Breast epithelium (tissue), 3 donors: ENCODE measurements at regions not wholly inside any gene's neighbourhood (a gene's known extent, or its start where the extent isn't known, plus 50 kb on each side); places are given as distances from the start of the nearest gene placed in this dataset.

ENCODE experiments used
- CTCF ChIP-seq, 3 donors: fragments of 450-650 bp; IDR thresholded peaks; one replicate each; pipeline ENCODE4 v1.5.1; 2016 to 2017; ENCODE audit warnings: antibody characterized with exemption in 3 of 3, mild to moderate bottlenecking in 3 of 3, moderate library complexity in 3 of 3
- POLR2A ChIP-seq: fragments of 450-650 bp; IDR thresholded peaks from one replicate; pipeline ENCODE4 v1.6.1; 2016; ENCODE audit warnings: antibody characterized with exemption, mild to moderate bottlenecking, moderate library complexity

- no peak for TF ChIP-seq CTCF (IDR thresholded peaks at IDR 0.05)
- no peak for TF ChIP-seq POLR2A
These were observed 170.9 kb downstream of the TMEM38B start for GRCh38 chr9:105865285-105865684.
